Cardiac muscle cell (in vitro differentiated cells and primary cell): ENCODE measurements at regions not wholly inside any gene's neighbourhood (a gene's known extent, or its start where the extent isn't known, plus 50 kb on each side); places are given as distances from the start of the nearest gene placed in this dataset.
A peak's percentile ranks its signal among the peaks of the same experiment; 100 is the strongest.

Experiments used
- DNase-seq, 2 donors: peaks; one replicate each; pipeline versions ENCODE4 v3.0.0 to v3.0.0-alpha.2; 2010 to 2017; ENCODE audit warnings: low read depth in 1 of 2, low spot score in 1 of 2
- H3K27ac ChIP-seq: fragments of 200-600 bp; sonication (generic); 2 replicates; pipeline ENCODE4 v1.5.1; 2016
- H3K27me3 ChIP-seq: fragments of 200-600 bp; sonication (generic); 2 replicates; pipeline ENCODE4 v1.6.0; 2016; ENCODE audit warnings: control low read depth
- H3K36me3 ChIP-seq: fragments of 200-600 bp; sonication (generic); 2 replicates; pipeline ENCODE4 v1.5.1; 2016; ENCODE audit warnings: control low read depth
- H3K4me1 ChIP-seq: fragments of 200-600 bp; sonication (generic); 2 replicates; pipeline ENCODE4 v1.8.1; 2017; ENCODE audit warnings: low read depth, mild to moderate bottlenecking, mixed run types
- H3K4me3 ChIP-seq: fragments of 200-600 bp; sonication (generic); 2 replicates; pipeline ENCODE4 v1.5.1; 2016; ENCODE audit warnings: mild to moderate bottlenecking
- H3K9me3 ChIP-seq: fragments of 200-600 bp; sonication (generic); 2 replicates; pipeline ENCODE4 v1.5.1; 2017; ENCODE audit warnings: low read depth, mild to moderate bottlenecking, control low read depth
- TF ChIP-seq, protein P1 (sequence below): IDR thresholded peaks from 2 replicates; pipeline ENCODE4 v1.5.1; 2012; ENCODE audit warnings: low read depth, mild to moderate bottlenecking, low read length

DNA sequence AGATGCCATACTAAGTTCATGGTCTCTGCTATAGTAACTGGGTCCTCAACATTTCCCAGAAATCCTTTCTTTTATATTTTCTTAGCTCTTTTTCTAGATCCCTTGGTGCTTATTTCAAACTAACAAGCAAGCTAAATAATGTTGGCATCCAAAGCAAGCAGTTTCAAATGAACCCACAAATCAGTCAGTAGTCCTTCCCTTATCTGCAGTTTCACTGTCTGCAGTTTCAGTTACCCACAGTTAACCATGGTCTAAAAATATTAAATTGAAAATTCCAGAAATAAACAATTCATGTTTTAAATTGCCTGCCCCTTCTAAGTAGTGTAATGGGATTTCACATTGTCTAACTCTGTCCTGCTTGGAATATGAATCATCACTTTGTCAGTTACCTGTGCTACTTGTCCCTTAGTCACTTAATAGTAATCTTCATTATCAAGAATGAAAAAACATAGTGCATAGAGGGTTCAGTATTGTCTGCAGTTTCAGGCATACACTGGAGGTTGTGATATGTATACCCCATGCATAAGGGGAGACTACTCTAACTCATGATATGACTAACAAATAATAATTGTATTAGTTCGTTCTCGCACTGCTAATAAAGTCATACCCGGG lies 633.7 kb downstream of the MECOM start:
- TF ChIP-seq, protein P1, sequence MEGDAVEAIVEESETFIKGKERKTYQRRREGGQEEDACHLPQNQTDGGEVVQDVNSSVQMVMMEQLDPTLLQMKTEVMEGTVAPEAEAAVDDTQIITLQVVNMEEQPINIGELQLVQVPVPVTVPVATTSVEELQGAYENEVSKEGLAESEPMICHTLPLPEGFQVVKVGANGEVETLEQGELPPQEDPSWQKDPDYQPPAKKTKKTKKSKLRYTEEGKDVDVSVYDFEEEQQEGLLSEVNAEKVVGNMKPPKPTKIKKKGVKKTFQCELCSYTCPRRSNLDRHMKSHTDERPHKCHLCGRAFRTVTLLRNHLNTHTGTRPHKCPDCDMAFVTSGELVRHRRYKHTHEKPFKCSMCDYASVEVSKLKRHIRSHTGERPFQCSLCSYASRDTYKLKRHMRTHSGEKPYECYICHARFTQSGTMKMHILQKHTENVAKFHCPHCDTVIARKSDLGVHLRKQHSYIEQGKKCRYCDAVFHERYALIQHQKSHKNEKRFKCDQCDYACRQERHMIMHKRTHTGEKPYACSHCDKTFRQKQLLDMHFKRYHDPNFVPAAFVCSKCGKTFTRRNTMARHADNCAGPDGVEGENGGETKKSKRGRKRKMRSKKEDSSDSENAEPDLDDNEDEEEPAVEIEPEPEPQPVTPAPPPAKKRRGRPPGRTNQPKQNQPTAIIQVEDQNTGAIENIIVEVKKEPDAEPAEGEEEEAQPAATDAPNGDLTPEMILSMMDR: no peak
- Histone ChIP-seq H3K27ac (no peak overlapping the region), H3K9me3 (no peaks in the 10 kb centered on the region), H3K4me3 (no peak overlapping the region), H3K27me3 (no peaks in the 10 kb centered on the region), H3K36me3 (no peaks in the 10 kb centered on the region), H3K4me1 (no peaks in the 10 kb centered on the region)
- DNase-seq: no peak

DNA sequence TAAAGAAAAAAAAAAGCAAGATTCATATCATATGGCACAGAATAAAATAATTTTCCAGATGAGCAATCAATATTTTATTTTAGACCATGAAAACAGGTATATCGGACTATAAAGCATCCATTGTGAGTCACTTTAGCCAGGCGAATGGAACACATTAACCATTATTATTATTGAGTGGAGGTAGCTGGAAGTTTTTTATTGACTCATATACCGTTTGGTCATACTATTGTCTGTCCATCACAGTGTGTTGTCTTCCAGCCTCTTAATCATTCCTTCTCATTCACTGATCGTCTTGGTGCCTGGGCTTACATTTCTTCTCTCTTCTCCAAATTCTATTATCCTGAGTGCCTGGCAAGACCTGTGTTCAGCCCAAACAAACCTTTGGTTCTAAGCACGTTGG lies 634.8 kb downstream of the MECOM start:
- H3K4me1 ChIP-seq: no peaks in the 10 kb centered on the region
- TF ChIP-seq, protein P1: no peak
- no peak overlapping the region for H3K27ac ChIP-seq

DNA sequence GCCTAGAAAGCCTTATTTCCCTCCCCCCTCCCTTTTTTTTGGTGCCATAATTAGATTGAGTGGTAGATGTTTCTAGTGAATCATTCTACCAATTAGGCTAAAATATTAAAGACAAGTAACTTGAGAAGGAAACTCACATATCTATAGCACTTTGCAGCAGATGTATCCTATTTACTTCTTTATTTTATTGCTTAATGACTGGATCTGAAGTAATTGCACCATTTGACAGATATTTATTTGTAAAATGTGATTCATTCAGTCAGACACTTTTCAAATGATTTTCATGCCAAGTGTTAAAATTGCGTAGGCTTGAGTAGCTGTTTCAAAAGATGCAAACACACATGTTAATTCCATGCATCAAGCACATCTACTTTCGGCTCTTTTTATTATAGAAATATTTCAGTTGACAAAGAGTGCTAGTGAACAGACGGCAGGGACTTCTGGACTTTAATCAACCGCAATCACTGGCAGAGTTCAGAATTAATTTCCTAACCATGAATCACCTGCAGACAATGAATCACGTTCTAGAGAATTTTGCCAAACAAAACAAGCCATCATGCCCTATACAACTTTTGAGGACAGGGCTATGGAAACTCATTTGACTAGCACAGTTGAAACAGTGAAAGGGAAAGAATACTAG lies 636.8 kb downstream of the MECOM start:
- Histone ChIP-seq H3K27me3 (no peaks in the 10 kb centered on the region), H3K27ac (no peak overlapping the region), H3K36me3 (no peaks in the 10 kb centered on the region), H3K9me3 (no peaks in the 10 kb centered on the region), H3K4me1 (no peaks in the 10 kb centered on the region), H3K4me3 (no peak overlapping the region)
- TF ChIP-seq, protein P1: no peak
- peak in 1 of 2 donors; percentile 93 for DNase-seq

More for the DNA sequence above, 634.8 kb downstream of the MECOM start:
- Histone ChIP-seq H3K36me3 (no peaks in the 10 kb centered on the region), H3K4me3 (no peak overlapping the region), H3K27me3 (no peaks in the 10 kb centered on the region), H3K9me3 (no peaks in the 10 kb centered on the region)
- no peak for DNase-seq

DNA sequence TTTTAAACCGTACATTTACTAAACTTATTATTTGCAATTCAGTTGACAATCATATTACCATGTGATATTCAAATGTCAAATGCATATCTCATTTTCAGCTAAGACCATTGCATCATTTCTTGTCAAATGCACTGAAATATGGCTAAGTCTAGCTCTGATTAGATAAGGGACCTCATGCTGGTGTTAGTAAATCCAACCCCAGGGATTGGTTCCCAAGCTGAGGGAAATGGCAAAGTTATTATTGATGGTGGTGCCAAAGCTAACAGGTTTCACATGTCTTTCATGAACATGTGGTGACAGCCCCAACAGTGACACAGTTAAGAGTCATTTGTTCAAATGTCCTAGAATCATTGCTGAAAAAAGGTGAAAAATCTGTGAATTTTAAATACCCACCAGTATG lies 641.1 kb downstream of the MECOM start:
- peak in 1 of 2 donors; percentile 25 for DNase-seq
- H3K27me3 ChIP-seq: no peaks in the 10 kb centered on the region
- no peaks in the 10 kb centered on the region for H3K4me1 ChIP-seq
- no peak overlapping the region for H3K4me3 ChIP-seq
- H3K9me3 ChIP-seq: no peaks in the 10 kb centered on the region
- no peaks in the 10 kb centered on the region for H3K36me3 ChIP-seq
- TF ChIP-seq, protein P1: no peak
- H3K27ac ChIP-seq: no peak overlapping the region

DNA sequence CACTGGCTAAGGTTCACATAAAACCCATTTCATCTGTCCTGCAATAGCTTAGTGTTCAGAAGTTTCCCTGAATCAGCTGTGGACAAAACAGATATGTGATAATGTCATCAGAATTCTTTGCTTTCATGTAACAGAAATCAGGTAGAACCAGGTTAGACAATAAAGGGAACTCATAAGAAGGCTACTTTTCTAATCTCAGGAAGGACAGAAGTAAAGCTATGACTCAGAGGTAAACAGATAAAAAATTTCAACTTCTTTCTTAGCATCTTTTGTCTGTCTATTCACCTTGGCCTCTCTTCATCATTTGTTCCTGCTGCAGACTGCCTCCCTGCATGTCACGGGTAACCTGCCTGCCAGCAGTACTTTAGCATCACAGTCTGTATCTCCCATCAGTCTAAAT lies 643.1 kb downstream of the MECOM start:
- Histone ChIP-seq H3K4me3 (no peak overlapping the region), H3K27me3 (no peaks in the 10 kb centered on the region), H3K36me3 (no peaks in the 10 kb centered on the region), H3K9me3 (no peaks in the 10 kb centered on the region), H3K4me1 (no peaks in the 10 kb centered on the region), H3K27ac (no peak overlapping the region)
- no peak for DNase-seq
- TF ChIP-seq, protein P1: no peak
